HG03520 (cell line): ENCODE measurements at regions not wholly inside any gene's neighbourhood (a gene's known extent, or its start where the extent isn't known, plus 50 kb on each side); places are given as distances from the start of the nearest gene placed in this dataset.

Experiments
- ATAC-seq: cut with Tn5 transposase; IDR thresholded peaks from one replicate; pipeline ENCODE4 v1.9.1; 2021; ENCODE audit warnings: mild to moderate bottlenecking, moderate library complexity; ENCODE audit not compliant: unreplicated experiment

DNA sequence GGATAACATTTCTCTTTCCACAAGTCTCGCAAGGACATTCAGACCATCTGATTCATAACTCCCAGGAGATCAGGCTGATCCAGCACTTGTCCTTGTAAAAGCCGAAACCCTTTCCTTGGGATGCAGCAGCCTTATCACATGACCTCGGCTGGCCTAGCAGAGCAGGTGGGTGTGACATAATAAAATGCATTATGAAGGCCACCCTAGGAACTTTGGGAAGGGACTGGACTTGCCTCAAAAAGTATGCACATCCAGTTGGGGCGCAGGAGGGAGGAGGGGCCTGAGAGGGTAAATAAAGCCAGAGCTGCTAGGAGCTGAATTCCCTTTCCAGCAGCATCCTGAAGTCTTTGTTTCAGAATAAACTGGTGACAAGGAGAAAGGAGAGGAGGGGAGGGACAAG is 260.8 kb downstream of the SNX13 start:
- ATAC-seq = no peak

DNA sequence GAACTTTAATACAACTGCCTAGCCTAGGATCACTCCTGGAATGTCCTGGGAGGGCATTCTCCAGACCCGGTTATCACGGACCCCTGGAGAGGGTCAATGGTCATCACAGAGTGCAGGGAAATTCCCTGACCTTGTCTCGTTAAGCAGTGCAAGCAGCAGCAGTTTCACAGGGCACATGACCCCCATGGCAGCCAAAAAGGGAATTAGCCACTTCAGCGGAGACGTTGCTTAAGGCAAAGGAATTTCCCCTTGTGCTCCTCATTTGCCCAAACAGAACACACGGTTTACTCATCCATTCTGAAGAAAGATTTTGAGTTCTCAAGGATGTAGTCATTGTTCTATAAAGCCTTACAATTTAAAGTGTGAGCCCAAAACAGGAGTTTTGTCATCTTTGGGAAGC is 260.3 kb downstream of the SNX13 start:
- ATAC-seq = no peak

DNA sequence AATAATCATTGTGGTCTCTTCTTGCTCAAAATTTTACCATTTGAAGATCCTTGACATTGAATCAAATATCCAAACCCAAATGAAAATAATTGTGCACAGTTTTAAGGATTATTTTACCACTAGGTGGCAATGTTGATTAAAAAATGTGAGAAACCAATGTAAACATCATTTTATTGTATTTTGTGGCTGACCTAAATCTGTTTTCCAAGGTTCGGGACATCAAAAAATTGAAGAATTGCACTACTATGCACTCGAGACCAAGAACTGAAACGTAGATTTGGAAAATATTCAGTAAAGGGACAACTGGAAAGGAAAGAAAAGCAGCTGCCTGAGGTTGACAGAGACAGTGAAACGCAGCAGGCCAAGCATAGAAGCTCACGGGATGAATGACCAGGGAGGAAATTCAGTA is 259.3 kb downstream of the SNX13 start:
- no peak for ATAC-seq

DNA sequence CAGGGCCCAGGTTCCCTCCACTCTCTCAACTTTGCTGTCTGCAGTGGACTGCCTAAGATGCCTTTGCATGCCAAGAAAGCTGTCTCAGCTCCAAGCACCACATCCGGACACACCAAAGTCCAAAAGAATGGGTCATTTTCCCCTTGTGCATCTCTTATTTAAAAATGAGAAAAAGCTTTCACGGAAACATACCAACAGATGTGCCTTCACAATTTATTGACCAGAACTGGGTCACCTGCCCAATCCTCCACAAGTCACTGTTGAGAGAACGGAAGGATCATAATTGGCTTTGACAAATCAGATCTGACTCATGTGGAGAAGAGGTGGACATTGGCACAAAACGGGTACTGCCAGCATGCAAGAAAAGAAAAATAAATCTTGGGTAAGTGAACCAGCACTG is 258.3 kb downstream of the SNX13 start:
- no peak for ATAC-seq

DNA sequence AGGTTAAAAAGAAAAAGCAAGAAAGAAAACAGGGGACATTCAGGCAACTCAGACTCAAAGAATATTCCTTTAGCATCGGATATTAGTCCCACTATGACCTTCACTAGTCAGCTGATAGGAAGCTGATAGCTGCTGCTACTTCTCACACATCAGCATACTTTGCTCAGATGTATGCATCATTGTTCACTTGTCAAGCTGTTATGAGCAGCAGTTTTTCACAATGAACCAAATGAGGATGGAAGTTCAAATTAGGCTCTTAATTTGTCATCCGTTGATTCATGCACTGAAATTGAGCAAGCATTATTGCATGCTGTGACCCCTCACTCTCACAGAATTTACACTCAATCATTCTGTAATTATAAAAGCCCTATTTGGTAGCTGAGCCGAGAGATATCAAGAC is 257.7 kb downstream of the SNX13 start:
- no peak for ATAC-seq

DNA sequence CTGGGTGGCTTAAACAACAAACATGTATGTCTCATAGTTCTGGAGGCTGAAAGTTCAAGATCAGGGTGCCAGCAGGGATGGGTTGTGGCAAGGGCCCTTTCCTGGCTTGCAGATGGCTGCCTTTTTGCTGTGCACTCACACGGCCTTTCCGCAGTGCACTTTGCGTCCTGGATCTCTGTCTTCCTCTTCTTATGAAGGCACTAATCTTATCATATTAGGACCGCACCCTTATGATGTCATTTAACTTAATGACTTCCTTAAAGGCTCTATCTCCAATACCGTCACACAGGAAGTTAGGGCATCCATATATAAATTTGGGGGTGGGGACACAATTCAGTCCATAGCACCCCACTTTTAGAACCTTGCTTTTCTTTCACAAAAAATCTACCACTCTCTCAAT is 255.2 kb downstream of the SNX13 start:
- no peak for ATAC-seq

DNA sequence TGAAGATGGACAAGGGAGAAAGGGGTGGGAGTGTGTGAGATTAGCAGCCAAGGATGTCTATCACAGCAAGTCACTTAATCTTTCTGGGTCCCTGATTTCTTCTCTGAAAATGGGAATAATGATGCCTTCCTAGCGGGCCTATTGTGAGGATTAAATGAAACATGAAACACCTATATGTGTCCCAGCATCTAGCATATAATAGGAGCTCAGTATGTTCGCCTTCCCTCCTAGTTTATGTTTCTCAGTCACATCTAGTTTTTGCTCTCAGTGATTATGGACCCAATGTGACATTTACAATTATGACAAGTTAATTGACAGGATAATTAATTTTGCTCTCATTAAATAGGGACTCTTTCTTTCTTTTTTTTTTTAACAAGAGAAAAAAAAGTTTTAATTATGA is 252.9 kb downstream of the SNX13 start:
- no peak for ATAC-seq

DNA sequence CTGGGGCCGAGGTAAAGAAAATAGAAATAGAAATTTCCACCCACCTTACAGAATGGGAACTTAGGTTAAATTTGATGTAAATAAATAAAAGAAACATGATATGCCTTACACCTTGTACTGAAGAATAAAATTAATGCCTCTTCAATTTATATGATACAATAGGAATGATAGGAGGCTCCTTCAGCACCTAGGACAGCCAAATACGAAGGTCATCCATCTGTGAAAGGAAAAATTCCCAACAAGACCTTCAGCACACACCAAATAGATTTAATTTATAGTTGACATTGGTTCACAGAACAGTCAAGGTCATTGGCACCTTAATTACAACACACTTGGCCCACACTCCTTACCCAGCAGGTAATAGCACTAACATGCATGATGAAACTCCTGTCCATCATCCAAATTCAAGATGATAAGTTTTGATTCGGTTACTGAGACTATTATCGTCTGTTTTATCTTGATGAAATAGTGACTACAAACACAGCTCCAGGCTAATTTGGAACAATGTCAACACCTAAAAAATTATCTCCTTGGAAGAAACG is 250.9 kb downstream of the SNX13 start:
- no peak for ATAC-seq

DNA sequence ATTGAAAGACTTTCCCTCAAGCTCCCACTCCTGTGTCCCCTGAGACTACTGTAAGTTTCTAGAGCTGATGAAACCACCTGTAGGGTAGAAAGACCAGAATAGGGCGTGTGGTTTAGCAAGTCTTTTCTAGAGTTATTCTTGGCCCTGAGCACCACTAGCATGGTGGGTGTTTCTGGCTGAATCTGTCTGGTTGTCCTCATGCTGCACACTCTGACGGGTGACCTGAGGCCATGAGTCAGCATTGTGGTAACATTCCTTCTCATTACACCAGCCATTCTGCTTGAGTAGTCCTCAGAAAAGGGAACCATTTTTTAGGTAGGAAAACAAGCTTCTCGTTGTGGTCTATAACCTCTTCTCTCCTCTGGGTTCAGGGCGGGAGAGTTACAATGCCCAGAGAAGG is 250.3 kb downstream of the SNX13 start:
- peak; percentile 91 for ATAC-seq

DNA sequence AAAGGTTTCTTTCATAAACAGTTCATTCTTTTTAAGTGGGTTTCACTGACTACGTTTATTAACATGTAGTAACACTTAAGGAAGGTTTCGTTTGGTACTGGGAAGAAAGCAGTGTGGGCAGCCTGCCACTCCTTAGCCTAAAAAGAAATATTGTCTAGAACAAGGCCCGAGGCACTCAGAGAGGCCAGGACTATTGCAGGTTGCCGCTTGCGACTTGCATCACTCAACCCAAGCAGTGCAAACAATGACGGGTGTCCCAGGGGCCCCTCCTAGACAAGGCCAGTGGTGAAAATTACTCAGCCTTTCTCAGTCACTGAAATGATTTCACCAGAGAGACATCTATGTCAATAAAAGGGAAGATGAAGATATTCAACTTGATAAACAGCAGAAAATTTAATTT is 243.9 kb downstream of the SNX13 start:
- ATAC-seq = no peak

DNA sequence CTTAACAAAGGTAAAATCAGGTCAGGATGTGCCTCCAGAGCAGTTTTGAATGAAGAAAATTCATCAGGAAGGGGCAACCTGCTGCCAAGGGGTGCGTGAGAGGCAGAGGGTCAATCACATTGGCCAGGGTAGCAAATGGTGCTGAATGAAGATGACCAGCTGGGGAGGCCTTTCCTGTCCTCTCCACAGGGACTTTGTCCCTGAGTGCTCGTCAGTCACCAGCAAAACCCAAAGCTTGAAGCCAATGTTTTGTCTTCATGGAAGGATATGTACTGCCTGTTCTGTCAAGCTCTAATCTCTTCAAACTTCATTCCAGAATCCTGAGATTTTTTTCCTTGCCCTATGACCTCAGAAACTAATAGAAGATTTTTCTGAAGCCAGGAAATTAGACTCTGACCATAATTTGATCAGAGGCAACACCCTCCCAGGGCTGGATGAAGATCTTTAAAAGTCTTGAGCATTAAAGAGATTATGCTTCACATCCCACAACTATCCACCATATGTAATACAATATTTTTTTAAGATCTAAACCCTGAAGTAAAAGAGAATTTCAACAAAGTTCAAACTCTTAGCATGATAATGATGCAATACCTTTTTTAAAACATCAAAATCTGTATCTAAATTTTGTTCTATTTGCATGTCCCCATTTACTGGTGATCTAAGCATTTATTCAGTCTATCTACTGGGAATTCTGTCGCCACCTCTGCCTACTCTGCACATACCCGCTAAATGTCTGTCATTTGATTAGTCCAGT is 243.0 kb downstream of the SNX13 start:
- ATAC-seq = no peak

DNA sequence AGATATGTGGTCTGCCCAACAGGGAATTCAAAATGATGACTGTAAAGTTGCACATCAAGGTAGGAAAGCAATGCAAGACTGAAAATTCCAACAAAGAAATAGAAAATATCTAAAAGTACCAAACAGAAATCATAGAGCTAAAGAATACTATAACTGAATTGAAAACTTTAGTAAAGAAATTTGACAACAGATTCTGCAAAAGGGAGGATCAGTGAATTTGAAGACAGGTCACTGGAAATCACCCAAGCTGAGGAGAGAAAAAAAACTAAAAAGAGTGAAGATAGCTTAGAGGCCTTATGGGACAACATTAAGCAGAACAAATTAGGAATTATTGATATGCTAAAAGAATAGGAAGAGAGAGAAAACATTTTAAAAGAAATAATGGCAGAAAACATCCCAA is 240.6 kb downstream of the SNX13 start:
- no peak for ATAC-seq

DNA sequence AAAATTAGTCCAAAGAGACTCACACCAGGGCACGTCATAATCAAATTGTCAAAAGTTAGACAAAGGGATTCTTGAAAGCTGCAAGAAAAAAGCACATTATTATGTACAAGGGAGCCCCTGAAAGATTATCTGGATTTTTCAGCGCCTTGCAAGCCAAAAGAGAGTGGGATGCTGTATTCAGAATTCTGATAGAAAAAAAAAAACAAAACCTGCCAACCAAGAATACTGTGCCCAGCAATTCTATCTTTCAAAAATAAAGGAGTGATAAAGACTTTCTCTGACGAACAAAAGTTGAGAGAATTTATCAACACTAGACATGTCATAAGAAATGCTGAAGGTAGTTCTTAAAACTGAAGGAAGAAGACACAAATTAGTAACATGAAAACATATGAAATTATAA is 240.2 kb downstream of the SNX13 start:
- no peak for ATAC-seq

DNA sequence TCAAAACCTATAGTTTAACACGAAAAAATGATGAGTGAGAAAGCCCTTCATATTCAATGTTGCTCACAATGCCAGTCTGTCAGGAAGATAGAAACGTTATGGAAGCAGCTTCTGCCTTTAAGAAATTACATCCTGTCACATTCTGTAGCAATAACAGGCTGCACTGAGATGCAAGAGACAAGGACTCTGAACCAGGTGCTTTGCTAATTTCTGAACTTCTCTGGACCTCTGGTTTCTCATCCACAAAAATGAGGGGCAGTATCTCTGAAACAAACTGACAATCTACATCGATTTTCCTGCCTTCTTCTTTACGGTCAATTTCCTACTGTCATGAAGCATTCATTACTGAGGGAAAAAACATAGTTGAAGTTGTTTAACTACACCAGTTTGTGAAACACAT is 234.0 kb downstream of the SNX13 start:
- no peak for ATAC-seq

DNA sequence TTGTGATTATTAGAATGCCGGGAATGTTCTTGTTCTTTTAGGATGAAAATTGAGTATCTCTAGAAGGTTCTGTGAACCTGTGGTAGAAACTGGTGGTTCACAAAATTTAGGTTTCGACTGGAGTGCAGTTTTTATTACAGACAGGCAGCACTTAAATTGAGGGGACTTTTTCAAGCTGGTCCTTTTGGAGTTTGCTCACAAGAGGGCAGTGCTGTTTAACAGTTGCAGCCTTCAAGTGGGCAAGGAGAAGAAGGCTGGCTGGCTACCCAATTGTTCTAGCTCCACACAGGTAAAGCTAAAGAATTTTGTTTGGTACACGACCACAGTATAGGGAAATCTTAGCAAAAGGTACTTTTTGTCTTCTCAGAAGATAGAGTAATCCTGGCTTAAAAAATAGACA is 233.6 kb downstream of the SNX13 start:
- peak; percentile 76 for ATAC-seq

DNA sequence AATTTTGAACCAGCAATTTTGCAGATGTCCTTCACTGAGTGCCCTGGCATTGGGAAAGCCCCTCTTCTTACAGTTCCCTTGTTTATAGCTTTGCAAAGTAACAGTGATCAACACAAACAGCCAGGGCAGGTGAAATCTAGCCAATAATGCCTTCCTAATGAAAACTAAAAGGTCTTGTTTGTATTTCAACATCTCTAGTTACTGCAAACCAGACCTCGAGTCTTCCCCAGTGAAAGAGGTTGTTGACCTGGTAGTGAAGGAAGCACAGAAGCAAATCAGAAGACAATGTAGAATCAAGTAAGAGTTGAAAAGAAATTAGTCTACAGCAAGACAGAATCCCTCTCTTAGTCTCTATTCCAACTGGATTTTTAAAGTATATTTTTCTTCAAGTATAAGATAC is 231.2 kb downstream of the SNX13 start:
- no peak for ATAC-seq

DNA sequence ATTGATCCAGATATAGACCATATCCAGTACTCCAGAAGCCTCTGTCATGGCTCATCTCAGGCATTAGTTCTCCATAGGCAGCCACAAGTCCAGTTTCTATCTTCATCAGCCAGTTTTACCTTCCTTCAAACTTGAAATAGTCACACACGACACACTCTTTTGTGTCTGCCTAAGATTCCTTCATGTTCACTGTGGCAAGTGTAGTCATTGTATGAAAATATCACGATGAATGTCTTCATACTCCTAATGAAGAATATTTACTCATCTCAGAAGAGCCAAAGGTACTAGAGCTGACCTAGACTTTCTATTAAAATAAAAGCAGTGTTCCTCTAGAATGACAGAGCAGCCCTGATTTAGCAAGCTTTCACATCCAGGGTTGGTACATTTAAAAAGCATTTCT is 230.7 kb downstream of the SNX13 start:
- ATAC-seq = no peak

DNA sequence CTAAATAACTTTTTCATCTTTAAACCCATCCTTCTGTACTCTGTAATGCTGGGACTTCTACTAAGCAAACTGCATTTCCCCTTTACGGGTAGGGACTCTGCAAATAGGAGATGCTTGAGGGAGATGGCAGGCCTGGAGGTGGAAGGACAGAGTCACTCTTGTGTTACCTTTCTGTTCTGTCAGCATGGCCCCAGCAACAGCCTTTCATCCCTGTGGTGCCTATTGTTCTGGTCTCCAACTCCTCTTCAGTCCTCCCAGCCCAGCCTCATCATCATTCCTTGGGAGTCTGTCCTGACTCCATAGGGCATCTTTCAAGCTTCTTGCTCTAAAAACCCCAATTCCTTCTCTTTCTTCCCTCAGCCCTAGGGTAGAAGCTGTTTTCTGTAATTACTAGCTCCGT is 230.0 kb downstream of the SNX13 start:
- ATAC-seq = no peak

DNA sequence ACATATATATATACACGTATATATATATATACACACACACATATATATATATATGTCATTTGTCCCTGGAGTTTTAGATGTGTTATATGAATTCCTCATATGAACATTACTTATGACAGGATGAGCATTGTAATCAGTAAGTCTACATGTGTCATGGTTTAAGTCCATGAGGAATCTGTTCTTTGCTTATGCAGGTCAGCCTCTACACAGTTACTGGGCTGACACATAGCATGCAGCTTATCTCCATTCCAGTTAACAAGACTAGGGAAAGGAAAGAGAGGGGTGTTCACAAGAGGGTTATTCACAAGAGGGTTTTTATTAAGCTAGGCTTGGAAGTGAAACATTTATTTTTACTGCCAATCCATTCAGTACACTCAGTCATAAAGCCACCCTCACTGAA is 226.7 kb downstream of the SNX13 start:
- ATAC-seq = no peak

DNA sequence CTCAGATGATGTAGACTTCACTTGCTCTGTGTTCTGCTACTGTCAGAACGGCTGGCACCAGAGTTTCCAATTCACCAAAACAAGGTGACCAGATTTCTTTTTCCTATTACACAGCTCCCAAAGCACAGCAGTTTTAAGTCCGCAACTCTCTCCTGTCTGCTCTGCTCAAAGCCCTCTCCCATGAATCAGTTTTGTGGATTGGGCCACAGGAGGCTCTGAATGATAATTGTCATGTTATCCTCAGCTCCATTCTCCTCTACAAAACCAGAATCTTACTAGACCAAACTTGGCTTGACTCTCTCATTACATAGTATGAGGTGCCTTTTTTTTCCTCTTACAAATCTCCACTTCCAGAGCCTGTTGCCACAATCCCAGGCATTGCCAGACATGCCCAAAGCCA is 223.5 kb downstream of the SNX13 start:
- no peak for ATAC-seq

DNA sequence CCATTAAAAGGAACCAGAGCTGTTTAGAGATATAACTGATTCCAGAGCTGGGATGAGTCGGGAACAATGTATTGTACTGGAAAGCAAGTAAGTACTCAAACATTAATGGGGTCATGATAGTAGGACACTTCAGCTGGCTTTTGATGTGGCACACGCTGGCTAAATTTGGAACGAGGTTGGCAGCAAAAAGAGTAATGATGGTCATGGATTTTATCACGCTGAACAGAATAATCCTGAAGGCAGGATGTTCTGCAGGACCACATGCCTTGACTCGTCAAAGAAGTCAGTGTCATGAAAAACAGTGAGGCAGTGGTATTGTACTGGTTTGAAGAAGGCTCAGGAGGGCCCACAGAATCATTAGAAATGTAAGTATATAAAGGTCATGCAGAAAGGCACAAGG is 220.3 kb downstream of the SNX13 start:
- ATAC-seq = no peak

DNA sequence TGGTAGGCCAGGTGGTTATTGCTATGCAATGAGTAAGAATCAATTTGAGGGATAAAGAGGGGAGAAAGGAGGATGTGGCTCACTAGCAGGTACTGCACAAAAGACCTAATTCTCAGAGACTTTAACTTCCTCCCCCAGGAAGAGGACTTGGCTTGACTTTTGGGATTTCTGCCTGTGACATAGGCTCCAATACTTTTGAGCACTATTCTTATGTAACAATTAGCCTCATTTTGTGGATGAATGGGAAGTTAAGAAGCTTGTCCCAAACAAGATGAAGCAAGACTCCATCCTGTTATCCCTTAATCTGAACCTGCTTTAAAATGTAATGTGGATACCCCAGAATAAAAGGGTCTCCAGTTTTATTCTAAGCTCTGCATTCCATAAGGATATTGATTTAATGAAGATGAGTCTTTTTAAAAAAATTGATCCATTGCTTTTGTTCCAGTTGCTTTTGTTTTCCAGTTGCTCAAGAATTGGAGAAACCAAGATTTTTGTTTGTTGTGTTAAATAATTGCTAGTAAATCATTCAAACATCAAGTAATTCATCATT is 218.5 kb downstream of the SNX13 start:
- no peak for ATAC-seq

DNA sequence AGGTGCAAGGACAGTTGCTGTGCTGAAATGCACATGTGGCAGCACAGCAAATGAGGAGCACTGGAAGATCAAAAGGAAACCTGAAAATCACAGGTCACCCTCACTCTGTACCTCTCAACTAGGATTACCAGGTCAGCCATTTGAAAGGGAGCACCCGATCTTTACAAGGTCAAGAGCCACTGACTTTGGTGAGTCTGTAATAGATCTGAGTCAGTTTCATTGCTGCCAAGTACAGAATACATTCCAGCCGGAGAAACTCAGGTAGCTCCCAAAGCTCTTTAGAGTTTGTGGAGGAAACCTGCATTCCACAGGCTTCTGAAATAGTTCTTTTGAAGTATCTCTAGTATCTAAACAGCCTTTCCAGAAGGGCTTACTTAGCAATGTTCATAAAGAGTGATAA is 217.5 kb downstream of the SNX13 start:
- no peak for ATAC-seq
